ENCODE measurements at regions not wholly inside any gene's neighbourhood (a gene's known extent, or its start where the extent isn't known, plus 50 kb on each side); places are given as distances from the start of the nearest gene placed in this dataset.
"Not testable (repeated sequence)": the region's sequence is repeated elsewhere in the genome, so short reads cannot be mapped to it uniquely, and the experiment has no call there.

DNA sequence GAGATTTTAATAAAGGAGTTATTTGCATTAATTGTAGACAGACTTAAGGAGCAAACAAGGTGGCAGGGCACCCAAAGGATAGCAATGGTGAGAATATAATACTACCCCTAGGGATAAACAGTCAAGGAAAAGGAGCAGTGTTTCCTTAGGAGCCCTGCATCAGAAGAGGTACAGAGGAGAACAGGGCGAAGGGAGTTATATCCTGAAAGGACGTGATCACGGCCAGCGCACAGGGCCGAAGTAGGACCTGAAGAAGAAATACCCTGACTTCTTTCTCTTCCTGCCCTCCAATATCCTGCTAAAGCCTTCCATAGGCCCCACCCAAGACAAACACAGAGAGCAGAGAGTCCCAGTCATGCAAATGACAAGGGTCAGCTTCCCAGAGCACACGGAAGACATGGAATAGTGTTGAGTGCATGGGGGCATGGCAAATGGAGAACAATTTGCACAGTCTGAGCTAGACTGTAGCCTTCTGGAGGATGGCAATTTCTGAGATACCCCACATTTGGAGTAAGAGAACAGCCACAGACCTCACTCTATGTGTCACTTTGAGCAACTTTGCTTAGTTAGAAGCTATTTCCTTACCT lies 188.2 kb downstream of the ZNF92 start:
- H3K4me1 Mint-ChIP-seq (ENCODE audit: low read depth); H3K27me3 Mint-ChIP-seq; H3K4me3 Mint-ChIP-seq; H3K27ac Mint-ChIP-seq; H3K36me3 Mint-ChIP-seq; H3K9me3 Mint-ChIP-seq (ENCODE audit: low read depth): not testable (repeated sequence)

DNA sequence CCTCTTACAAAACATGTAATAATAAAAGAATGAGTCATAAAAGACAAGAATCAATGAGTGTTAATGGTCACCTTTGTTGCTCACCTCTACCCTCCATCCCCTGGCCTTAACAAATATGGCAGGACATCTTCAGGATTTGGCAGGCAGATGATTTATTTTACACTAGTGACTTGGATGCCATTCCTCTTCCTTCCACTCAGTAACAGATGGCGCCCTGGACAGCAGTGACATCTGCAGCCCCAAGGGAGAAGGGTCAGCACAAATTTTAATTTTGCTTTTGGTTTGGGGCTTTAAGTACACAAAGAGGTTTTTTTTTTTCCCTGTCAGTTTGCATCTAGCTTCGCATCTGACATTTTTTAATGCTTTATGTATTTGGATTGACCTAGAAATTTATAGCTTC lies 188.9 kb downstream of the ZNF92 start:
- H3K4me3 Mint-ChIP-seq; H3K27me3 Mint-ChIP-seq; H3K9me3 Mint-ChIP-seq (ENCODE audit: low read depth); H3K36me3 Mint-ChIP-seq; H3K4me1 Mint-ChIP-seq (ENCODE audit: low read depth); H3K27ac Mint-ChIP-seq: not testable (repeated sequence)

GRCh38 chr7:65563333-65563732 lies 189.7 kb downstream of the ZNF92 start:
- H3K4me3 Mint-ChIP-seq; H3K27me3 Mint-ChIP-seq; H3K4me1 Mint-ChIP-seq (ENCODE audit: low read depth); H3K27ac Mint-ChIP-seq; H3K9me3 Mint-ChIP-seq (ENCODE audit: low read depth); H3K36me3 Mint-ChIP-seq: not testable (repeated sequence)

DNA sequence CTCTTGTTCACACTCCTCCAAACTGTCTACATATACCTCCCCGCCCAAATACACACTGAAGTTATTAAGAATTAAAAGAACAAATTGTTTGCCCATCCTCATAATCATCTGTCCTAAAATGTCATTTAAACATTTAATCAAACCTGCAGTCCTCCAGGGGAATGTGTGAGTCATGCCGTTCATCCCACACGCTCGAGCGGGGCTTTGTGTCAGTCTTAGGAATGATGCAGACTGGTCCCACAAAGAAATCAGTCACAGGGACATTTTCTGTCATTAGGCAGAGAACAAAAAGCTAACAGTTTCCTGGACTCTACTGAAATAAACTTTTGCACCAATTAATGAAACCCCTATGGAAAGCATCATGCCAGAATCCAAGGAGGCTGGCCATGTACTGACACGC lies 194.6 kb downstream of the ZNF92 start:
- not testable (repeated sequence) for H3K27ac Mint-ChIP-seq; H3K36me3 Mint-ChIP-seq; H3K9me3 Mint-ChIP-seq (ENCODE audit: low read depth); H3K4me3 Mint-ChIP-seq; H3K4me1 Mint-ChIP-seq (ENCODE audit: low read depth); H3K27me3 Mint-ChIP-seq

DNA sequence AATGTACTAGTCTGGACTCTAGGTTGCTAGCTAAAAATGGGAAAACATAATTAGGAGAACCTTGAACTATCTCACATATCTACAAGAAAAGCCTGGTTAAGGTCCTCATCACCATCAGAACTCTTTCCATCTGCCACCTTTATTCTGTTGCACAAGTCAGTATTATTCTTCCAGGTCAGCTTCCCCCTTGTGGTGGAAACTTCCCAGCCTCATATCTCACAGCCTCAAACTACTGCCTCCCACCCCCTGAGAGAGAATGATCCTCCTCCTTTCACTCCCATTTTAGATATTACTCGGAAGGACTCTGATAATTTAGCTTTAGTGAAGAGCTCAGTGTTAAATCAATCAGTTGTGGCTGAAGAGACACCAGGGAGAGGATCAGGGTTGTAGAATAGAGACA lies 197.3 kb downstream of the ZNF92 start:
- H3K4me3 Mint-ChIP-seq; H3K27me3 Mint-ChIP-seq; H3K9me3 Mint-ChIP-seq (ENCODE audit: low read depth); H3K36me3 Mint-ChIP-seq; H3K4me1 Mint-ChIP-seq (ENCODE audit: low read depth); H3K27ac Mint-ChIP-seq: not testable (repeated sequence)

DNA sequence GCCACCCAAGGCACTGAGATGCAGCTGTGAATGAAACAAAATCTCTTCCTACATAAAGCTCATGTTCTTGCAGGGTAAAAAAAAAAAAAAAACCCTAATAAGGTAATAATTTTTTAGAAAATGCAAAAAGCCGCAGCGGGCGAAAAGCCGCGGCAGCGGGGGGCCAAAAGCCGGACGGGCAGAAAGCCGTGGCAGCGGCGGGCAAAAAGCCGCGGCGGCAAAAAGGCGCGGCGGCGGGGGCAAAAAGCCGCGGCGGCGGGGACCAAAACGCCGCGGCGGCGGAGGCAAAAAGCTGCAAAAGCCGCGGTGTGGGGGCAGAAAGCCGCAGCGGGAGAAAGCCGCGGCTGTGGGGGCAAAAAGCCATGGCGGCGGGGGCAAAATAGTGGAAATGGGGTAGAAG lies 198.9 kb downstream of the ZNF92 start:
- not testable (repeated sequence) for H3K27ac Mint-ChIP-seq; H3K4me1 Mint-ChIP-seq (ENCODE audit: low read depth); H3K27me3 Mint-ChIP-seq; H3K4me3 Mint-ChIP-seq; H3K36me3 Mint-ChIP-seq; H3K9me3 Mint-ChIP-seq (ENCODE audit: low read depth)

- not testable (repeated sequence) for H3K4me1 Mint-ChIP-seq (ENCODE audit: low read depth)
Measured at GRCh38 chr7:65576370-65576769, 202.7 kb downstream of the ZNF92 start.

DNA sequence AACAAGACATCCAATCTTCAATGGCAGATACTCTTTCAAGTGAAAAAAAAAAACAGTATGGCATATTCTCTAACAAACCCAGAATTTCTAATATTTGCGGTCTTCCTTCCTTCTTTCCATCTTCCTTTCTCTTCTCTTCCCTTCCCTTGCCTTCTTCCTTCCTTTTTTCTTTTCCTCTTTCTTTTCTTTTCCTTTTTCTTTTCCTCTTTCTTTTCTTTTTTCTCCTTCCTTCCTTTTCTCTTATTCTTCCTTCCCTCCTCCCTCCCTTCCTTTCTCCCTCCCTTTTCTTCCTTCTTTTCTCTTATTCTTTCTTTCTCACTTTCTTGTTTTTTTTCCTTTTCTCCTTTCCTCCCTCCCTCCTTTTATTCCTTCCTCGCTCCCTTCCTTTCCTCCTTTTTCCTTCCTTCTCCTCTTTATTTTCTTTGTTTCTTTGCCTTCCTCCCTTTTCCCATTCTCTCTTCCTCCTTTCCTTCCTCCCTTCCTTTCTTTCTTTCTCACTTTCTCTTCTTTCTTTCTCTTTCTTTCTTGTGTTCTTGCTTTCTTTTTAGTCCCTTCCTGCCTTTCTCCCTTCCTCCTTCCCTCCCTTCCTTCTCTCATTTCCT lies 209.0 kb downstream of the ZNF92 start:
- not testable (repeated sequence) for H3K4me1 Mint-ChIP-seq (ENCODE audit: low read depth); H3K27ac Mint-ChIP-seq; H3K4me3 Mint-ChIP-seq; H3K36me3 Mint-ChIP-seq; H3K9me3 Mint-ChIP-seq (ENCODE audit: low read depth); H3K27me3 Mint-ChIP-seq

More at GRCh38 chr7:65576370-65576769, 202.7 kb downstream of the ZNF92 start:
- not testable (repeated sequence) for H3K27ac Mint-ChIP-seq; H3K4me3 Mint-ChIP-seq; H3K9me3 Mint-ChIP-seq (ENCODE audit: low read depth); H3K36me3 Mint-ChIP-seq; H3K27me3 Mint-ChIP-seq

- H3K36me3 Mint-ChIP-seq; H3K27ac Mint-ChIP-seq; H3K4me3 Mint-ChIP-seq; H3K4me1 Mint-ChIP-seq (ENCODE audit: low read depth); H3K9me3 Mint-ChIP-seq (ENCODE audit: low read depth): not testable (repeated sequence)
- peaks cover 33% of the 10 kb centered on the region for H3K27me3 Mint-ChIP-seq
Measured at GRCh38 chr7:65602495-65602894, 228.8 kb downstream of the ZNF92 start.

DNA sequence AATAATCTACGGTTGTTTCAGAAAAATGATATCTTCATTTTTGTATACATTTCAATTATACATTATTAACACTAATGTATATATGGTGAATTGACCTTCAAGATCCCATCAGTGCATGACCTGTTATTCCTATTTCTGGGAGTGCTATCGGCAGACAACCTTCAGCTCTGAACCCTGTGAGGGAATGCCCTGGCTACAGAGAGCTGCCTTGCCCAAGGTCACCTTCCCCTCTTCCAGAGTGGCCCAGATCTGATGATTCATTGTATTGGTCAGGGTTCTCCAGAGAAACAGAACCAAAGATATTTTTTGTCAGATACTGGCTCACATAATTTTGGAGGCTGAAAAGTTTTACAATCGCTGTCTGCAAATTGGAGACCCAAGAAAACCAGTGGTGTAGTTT lies 235.5 kb downstream of the ZNF92 start:
- H3K27ac Mint-ChIP-seq, result no peak overlapping the region
- H3K9me3 Mint-ChIP-seq (ENCODE audit: low read depth), result no peaks in the 10 kb centered on the region
- no peak overlapping the region for H3K4me3 Mint-ChIP-seq
- H3K4me1 Mint-ChIP-seq (ENCODE audit: low read depth), result no peaks in the 10 kb centered on the region
- no peaks in the 10 kb centered on the region for H3K36me3 Mint-ChIP-seq
- H3K27me3 Mint-ChIP-seq, result peaks cover 23% of the 10 kb centered on the region

DNA sequence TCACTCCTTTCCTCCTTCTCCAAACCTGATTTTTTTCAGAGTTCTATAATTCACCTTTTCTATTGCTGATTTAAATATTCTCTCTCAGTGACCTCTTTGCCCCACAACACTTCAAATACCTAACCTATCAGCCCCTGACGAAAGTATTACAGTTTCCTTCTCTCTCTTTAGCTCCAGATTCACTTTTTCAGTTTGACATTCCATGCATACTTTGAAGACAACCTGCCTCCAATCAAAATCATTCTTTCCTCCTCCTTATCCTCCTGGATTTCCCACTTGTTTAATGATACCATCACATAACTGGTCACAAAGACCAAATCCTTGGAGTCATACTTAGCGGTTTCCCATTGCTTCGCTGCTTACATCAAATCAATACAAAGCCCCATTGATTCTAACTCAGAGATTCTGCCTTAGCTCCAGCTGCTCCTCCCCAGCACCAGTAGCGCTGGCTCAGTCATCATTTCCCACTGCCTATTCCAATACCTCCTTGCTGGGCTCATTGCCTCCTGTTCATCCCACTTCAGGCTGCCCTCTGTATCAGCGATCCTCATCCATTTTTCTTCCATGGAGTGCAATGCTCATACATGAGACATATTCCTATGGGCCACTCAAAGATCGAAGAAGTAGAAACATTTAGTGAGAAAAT lies 240.1 kb downstream of the ZNF92 start:
- not testable (repeated sequence) for H3K9me3 Mint-ChIP-seq (ENCODE audit: low read depth); H3K4me3 Mint-ChIP-seq; H3K4me1 Mint-ChIP-seq (ENCODE audit: low read depth); H3K36me3 Mint-ChIP-seq; H3K27ac Mint-ChIP-seq
- peaks cover 23% of the 10 kb centered on the region for H3K27me3 Mint-ChIP-seq

GRCh38 chr7:65616111-65616510 lies 242.5 kb downstream of the ZNF92 start:
- not testable (repeated sequence) for H3K36me3 Mint-ChIP-seq; H3K4me1 Mint-ChIP-seq (ENCODE audit: low read depth); H3K4me3 Mint-ChIP-seq; H3K9me3 Mint-ChIP-seq (ENCODE audit: low read depth); H3K27ac Mint-ChIP-seq
- peaks cover 19% of the 10 kb centered on the region for H3K27me3 Mint-ChIP-seq

- H3K4me1 Mint-ChIP-seq (ENCODE audit: low read depth); H3K9me3 Mint-ChIP-seq (ENCODE audit: low read depth); H3K36me3 Mint-ChIP-seq; H3K27ac Mint-ChIP-seq; H3K4me3 Mint-ChIP-seq: not testable (repeated sequence)
- peaks cover 16% of the 10 kb centered on the region for H3K27me3 Mint-ChIP-seq
Measured at GRCh38 chr7:65620216-65620615, 246.6 kb downstream of the ZNF92 start.

GRCh38 chr7:65621580-65622201 lies 248.0 kb downstream of the ZNF92 start:
- H3K9me3 Mint-ChIP-seq (ENCODE audit: low read depth); H3K4me1 Mint-ChIP-seq (ENCODE audit: low read depth); H3K27ac Mint-ChIP-seq; H3K36me3 Mint-ChIP-seq; H3K4me3 Mint-ChIP-seq: not testable (repeated sequence)
- peaks cover 13% of the 10 kb centered on the region for H3K27me3 Mint-ChIP-seq

DNA sequence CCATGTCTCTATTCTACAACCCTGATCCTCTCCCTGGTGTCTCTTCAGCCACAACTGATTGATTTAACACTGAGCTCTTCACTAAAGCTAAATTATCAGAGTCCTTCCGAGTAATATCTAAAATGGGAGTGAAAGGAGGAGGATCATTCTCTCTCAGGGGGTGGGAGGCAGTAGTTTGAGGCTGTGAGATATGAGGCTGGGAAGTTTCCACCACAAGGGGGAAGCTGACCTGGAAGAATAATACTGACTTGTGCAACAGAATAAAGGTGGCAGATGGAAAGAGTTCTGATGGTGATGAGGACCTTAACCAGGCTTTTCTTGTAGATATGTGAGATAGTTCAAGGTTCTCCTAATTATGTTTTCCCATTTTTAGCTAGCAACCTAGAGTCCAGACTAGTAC lies 241.6 kb upstream of the VKORC1L1 start:
- H3K4me1 Mint-ChIP-seq (ENCODE audit: low read depth); H3K27me3 Mint-ChIP-seq; H3K9me3 Mint-ChIP-seq (ENCODE audit: low read depth); H3K4me3 Mint-ChIP-seq; H3K27ac Mint-ChIP-seq; H3K36me3 Mint-ChIP-seq: not testable (repeated sequence)

Measured in activated naive CD8-positive, alpha-beta T cell (primary cell).